Panc1 (cell line): ENCODE measurements at regions not wholly inside any gene's neighbourhood (a gene's known extent, or its start where the extent isn't known, plus 50 kb on each side); places are given as distances from the start of the nearest gene placed in this dataset.

Source experiments
- ATAC-seq: fragments of 200-7000 bp; cut with Tn5 transposase; 2 replicates; pipeline ENCODE4 v1.9.1; 2020; ENCODE audit warnings: mild to moderate bottlenecking, moderate library complexity
- BruUV-seq: library from RNA; stranded (reverse); fragments of 400-500 nt; replicated peaks from 2 replicates; lab custom pipeline; 2021; lab: Mats Ljungman, UMichigan
- CTCF ChIA-PET: fragments of 300-600 bp; sonication (Branson Sonifier 250); formaldehyde crosslinking; loops from one replicate; lab custom pipeline; 2022; ENCODE audit warnings: antibody characterized with exemption; lab: Charles Lee
- POLR2A ChIA-PET: fragments of 300-600 bp; sonication (Branson Sonifier 250); formaldehyde crosslinking; loops from one replicate; lab custom pipeline; 2022; ENCODE audit warnings: antibody characterized with exemption; lab: Charles Lee
- DNase-seq: peaks from one replicate; pipeline ENCODE4 v3.0.0-alpha.2; 2010; ENCODE audit warnings: low read depth, low spot score
- H3K27ac ChIP-seq: 2 replicates; pipeline ENCODE4 v1.5.1; 2011; ENCODE audit warnings: mild to moderate bottlenecking, low read length, inconsistent platforms
- H3K27me3 ChIP-seq: fragments of 200-500 bp; sonication (Bioruptor generic); 2 replicates; pipeline ENCODE4 v1.6.0; 2014; ENCODE audit warnings: low read length, inconsistent platforms; ENCODE audit not compliant: control insufficient read depth, insufficient read depth
- H3K36me3 ChIP-seq: fragments of 200-500 bp; sonication (Bioruptor generic); 2 replicates; pipeline ENCODE4 v1.5.1; 2014; ENCODE audit warnings: inconsistent platforms, mild to moderate bottlenecking, low read length, moderate library complexity; ENCODE audit not compliant: control insufficient read depth, insufficient read depth
- H3K4me1 ChIP-seq: 2 replicates; pipeline ENCODE4 v1.5.1; 2011; ENCODE audit warnings: inconsistent platforms, mild to moderate bottlenecking, low read length, moderate library complexity; ENCODE audit not compliant: control insufficient read depth, insufficient read depth
- H3K4me3 ChIP-seq, 2 experiments: 2 replicates each; pipeline ENCODE4 v1.5.1; 2011 to 2012; ENCODE audit warnings: low read depth in 2 of 2, low read length in 2 of 2, mild to moderate bottlenecking in 2 of 2, inconsistent platforms in 1 of 2, moderate library complexity in 1 of 2
- H3K9me3 ChIP-seq: fragments of 200-500 bp; sonication (Bioruptor generic); 2 replicates; pipeline ENCODE4 v1.5.1; 2014; ENCODE audit warnings: low read depth, mild to moderate bottlenecking, inconsistent platforms, low read length, moderate library complexity; ENCODE audit not compliant: control insufficient read depth, insufficient read depth
- POLR2AphosphoS5 ChIP-seq: IDR thresholded peaks from 2 replicates; pipeline ENCODE4 v1.6.1; 2012; ENCODE audit warnings: mild to moderate bottlenecking, low read depth, low read length, moderate library complexity
- SIN3A ChIP-seq: IDR thresholded peaks from 2 replicates; pipeline ENCODE4 v1.6.1; 2012; ENCODE audit warnings: low read depth, mild to moderate bottlenecking, low read length, moderate library complexity, borderline replicate concordance; ENCODE audit not compliant: insufficient read depth
- TCF7L2 ChIP-seq: IDR thresholded peaks from 2 replicates; pipeline ENCODE4 v1.6.1; 2011; ENCODE audit warnings: mild to moderate bottlenecking, low read depth, low read length, inconsistent platforms
- in situ Hi-C: cut with HindIII; loops from 2 replicates; pipeline ENCODE4 v1.10.0; 2016; ENCODE audit warnings: low sequenced_read_pairs, low pct_unique_long_range_greater_than_20kb
- intact Hi-C: fragments of 100-400 bp; cut with micrococcal nuclease; formaldehyde crosslinking; loops from one replicate; pipeline ENCODE4 v1.10.0; 2022; ENCODE audit not compliant: unreplicated experiment
- TF ChIP-seq, protein P1 (sequence below): fragments of 450-650 bp; IDR thresholded peaks from 2 replicates; pipeline ENCODE4 v1.5.1; 2017; ENCODE audit warnings: mild to moderate bottlenecking
- TF ChIP-seq, protein P2 (sequence below), 2 experiments: IDR thresholded peaks; 2 replicates each; pipeline ENCODE4 v1.6.1; 2011 to 2012; ENCODE audit warnings: low read depth in 2 of 2, control low read depth in 1 of 2, low read length in 1 of 2, mild to moderate bottlenecking in 1 of 2, moderate library complexity in 1 of 2; ENCODE audit not compliant: insufficient read depth in 1 of 2

DNA sequence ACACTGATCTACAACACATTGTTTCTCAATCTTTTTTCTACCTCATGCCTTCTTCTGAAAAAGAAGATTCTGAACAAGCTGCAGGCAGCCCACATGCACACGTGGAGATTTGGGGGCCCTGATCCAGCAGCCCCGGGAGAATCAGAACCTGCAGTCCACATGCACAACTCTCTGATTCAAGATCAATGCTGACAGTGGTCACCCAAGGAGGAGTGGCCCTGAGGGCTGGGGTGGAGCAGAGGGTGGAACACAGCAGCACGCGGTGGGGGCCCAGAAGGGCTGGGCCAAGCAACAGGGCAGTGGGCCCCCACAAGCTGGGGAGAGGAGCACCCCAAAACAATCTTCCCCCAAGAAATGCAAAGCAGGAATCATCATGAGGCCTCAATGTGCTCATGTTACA, 202.1 kb upstream of the NSMCE3 start:
- intact Hi-C loops = no loop called here
- no peak for ATAC-seq
- H3K4me3 ChIP-seq = no peak overlapping the region
- CTCF ChIA-PET = no interaction called here
- H3K27ac ChIP-seq = no peak overlapping the region
- in situ Hi-C loops = no loop called here
- TF ChIP-seq, protein P1, sequence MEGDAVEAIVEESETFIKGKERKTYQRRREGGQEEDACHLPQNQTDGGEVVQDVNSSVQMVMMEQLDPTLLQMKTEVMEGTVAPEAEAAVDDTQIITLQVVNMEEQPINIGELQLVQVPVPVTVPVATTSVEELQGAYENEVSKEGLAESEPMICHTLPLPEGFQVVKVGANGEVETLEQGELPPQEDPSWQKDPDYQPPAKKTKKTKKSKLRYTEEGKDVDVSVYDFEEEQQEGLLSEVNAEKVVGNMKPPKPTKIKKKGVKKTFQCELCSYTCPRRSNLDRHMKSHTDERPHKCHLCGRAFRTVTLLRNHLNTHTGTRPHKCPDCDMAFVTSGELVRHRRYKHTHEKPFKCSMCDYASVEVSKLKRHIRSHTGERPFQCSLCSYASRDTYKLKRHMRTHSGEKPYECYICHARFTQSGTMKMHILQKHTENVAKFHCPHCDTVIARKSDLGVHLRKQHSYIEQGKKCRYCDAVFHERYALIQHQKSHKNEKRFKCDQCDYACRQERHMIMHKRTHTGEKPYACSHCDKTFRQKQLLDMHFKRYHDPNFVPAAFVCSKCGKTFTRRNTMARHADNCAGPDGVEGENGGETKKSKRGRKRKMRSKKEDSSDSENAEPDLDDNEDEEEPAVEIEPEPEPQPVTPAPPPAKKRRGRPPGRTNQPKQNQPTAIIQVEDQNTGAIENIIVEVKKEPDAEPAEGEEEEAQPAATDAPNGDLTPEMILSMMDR = no peak
- TF ChIP-seq, protein P2, sequence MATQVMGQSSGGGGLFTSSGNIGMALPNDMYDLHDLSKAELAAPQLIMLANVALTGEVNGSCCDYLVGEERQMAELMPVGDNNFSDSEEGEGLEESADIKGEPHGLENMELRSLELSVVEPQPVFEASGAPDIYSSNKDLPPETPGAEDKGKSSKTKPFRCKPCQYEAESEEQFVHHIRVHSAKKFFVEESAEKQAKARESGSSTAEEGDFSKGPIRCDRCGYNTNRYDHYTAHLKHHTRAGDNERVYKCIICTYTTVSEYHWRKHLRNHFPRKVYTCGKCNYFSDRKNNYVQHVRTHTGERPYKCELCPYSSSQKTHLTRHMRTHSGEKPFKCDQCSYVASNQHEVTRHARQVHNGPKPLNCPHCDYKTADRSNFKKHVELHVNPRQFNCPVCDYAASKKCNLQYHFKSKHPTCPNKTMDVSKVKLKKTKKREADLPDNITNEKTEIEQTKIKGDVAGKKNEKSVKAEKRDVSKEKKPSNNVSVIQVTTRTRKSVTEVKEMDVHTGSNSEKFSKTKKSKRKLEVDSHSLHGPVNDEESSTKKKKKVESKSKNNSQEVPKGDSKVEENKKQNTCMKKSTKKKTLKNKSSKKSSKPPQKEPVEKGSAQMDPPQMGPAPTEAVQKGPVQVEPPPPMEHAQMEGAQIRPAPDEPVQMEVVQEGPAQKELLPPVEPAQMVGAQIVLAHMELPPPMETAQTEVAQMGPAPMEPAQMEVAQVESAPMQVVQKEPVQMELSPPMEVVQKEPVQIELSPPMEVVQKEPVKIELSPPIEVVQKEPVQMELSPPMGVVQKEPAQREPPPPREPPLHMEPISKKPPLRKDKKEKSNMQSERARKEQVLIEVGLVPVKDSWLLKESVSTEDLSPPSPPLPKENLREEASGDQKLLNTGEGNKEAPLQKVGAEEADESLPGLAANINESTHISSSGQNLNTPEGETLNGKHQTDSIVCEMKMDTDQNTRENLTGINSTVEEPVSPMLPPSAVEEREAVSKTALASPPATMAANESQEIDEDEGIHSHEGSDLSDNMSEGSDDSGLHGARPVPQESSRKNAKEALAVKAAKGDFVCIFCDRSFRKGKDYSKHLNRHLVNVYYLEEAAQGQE (IDR thresholded peaks at IDR 0.05; ENCODE audit: insufficient read depth in 1 of 2, low read depth in 2 of 2, low read length in 1 of 2) = no peak
- TF ChIP-seq TCF7L2 (no peak), SIN3A (no peak), POLR2AphosphoS5 (no peak)
- H3K36me3 ChIP-seq = no peaks in the 10 kb centered on the region
- no peaks in the 10 kb centered on the region for H3K4me1 ChIP-seq
- BruUV-seq = no TSS peak
- no peaks in the 10 kb centered on the region for H3K9me3 ChIP-seq
- no peak for DNase-seq
- H3K27me3 ChIP-seq = no peaks in the 10 kb centered on the region
- POLR2A ChIA-PET = no interaction called here

DNA sequence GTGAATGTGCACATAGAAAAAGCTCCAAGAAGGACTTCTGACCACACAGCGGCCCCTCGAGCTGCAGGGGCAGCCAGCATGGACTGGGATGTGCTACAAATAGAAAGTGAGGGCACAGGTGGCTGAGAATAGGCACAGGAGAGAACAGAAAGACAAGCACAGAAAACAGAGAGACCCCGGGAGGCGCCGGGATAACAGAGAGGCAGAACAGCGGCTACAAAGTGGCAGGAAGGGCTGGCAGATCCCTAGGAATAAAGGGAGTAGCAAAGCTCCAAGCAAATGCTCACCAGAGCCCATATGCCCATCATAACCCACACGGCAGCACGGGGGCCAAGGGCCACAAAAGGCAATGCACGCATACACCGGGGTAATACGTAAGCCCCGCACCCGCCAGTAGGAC, 201.7 kb upstream of the NSMCE3 start:
- no peak for ATAC-seq
- in situ Hi-C loops = no loop called here
- Histone ChIP-seq H3K27ac (no peak overlapping the region), H3K27me3 (no peaks in the 10 kb centered on the region), H3K9me3 (no peaks in the 10 kb centered on the region), H3K4me1 (no peaks in the 10 kb centered on the region), H3K4me3 (no peak overlapping the region), H3K36me3 (no peaks in the 10 kb centered on the region)
- no TSS peak for BruUV-seq
- CTCF ChIA-PET = no interaction called here
- POLR2A ChIA-PET = no interaction called here
- no peak for TF ChIP-seq SIN3A
- TF ChIP-seq, protein P2 (IDR thresholded peaks at IDR 0.05; ENCODE audit: insufficient read depth in 1 of 2, low read depth in 2 of 2, low read length in 1 of 2) = no peak
- TF ChIP-seq POLR2AphosphoS5 = no peak
- TF ChIP-seq, protein P1 = no peak
- no peak for TF ChIP-seq TCF7L2
- intact Hi-C loops = no loop called here
- no peak for DNase-seq
